Dendritic cell treated with granulocyte-macrophage colony-stimulating factor and Interleukin-4, amounts not matched to agents 40 ng/mL and 50 ng/mL, for 4 days (primary cell): ENCODE measurements at regions not wholly inside any gene's neighbourhood (a gene's known extent, or its start where the extent isn't known, plus 50 kb on each side); places are given as distances from the start of the nearest gene placed in this dataset.
"Not testable (repeated sequence)": the region's sequence is repeated elsewhere in the genome, so short reads cannot be mapped to it uniquely, and the experiment has no call there.

ENCODE experiments used
- H3K27ac Mint-ChIP-seq: one replicate; pipeline ENCODE4 v1.8.0; 2022; ENCODE audit warnings: mild to moderate bottlenecking, mixed read lengths
- H3K27me3 Mint-ChIP-seq: one replicate; pipeline ENCODE4 v1.8.0; 2022; ENCODE audit warnings: mild to moderate bottlenecking, mixed read lengths
- H3K36me3 Mint-ChIP-seq: one replicate; pipeline ENCODE4 v1.8.0; 2022; ENCODE audit warnings: low read depth, mixed read lengths
- H3K4me1 Mint-ChIP-seq: one replicate; pipeline ENCODE4 v1.8.0; 2022; ENCODE audit warnings: low read depth, mixed read lengths
- H3K4me3 Mint-ChIP-seq: one replicate; pipeline ENCODE4 v1.8.0; 2022; ENCODE audit warnings: mild to moderate bottlenecking, moderate library complexity, mixed read lengths
- H3K9me3 Mint-ChIP-seq: one replicate; pipeline ENCODE4 v1.8.0; 2022; ENCODE audit warnings: mixed read lengths
- intact Hi-C: fragments of 100-400 bp; cut with micrococcal nuclease; formaldehyde crosslinking; loops from one replicate; pipeline ENCODE4 v1.15.0; 2022

DNA sequence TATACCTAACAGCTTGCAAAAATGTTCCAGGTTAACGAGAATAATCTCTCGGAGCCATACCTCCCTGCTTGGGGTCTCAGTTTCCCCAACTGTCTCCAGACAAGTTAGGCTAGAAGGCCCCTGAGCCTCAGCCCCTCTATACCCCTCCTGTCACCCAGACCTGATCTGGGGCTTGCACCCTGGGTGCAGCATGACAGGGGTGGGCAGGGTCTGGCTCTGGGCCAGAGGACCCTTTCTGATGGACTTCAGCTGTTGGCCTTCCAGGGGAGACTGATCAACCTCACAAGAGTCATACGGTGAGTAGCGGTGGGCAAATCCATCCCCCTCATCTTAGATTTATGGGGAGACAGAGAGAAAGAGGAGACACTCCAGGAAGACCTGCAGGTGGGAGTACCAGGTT, 416.9 kb downstream of the GOLGA6L6 start:
- H3K27me3 Mint-ChIP-seq, intact Hi-C loops, H3K9me3 Mint-ChIP-seq, H3K4me1 Mint-ChIP-seq, H3K36me3 Mint-ChIP-seq, H3K27ac Mint-ChIP-seq, H3K4me3 Mint-ChIP-seq: not testable (repeated sequence)

DNA sequence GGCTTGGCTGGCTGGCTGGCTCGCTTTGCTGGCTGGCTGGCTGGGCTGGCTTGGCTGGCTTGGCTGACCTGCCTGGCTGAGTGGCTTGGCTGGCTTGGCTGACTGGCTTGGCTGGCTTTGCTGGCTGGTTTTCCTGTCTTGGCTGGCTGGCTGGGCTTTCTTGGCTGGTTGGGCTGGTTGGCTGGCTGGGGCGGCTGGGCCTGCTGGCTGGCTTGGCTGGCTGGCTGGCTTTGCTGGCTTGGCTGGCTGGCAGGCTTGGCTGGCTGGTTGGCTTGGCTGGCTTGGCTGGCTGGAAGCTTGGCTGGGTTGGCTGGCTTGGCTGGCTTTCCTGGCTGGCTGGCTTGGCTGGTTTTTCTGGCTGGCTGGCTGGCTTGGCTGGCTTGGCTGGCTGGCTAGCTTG, 435.6 kb downstream of the GOLGA6L6 start:
- no peak overlapping the region for H3K27ac Mint-ChIP-seq
- no peaks in the 10 kb centered on the region for H3K27me3 Mint-ChIP-seq
- intact Hi-C loops = no loop called here
- H3K4me3 Mint-ChIP-seq = no peak overlapping the region
- H3K9me3 Mint-ChIP-seq = no peaks in the 10 kb centered on the region
- no peaks in the 10 kb centered on the region for H3K36me3 Mint-ChIP-seq
- H3K4me1 Mint-ChIP-seq = no peaks in the 10 kb centered on the region

DNA sequence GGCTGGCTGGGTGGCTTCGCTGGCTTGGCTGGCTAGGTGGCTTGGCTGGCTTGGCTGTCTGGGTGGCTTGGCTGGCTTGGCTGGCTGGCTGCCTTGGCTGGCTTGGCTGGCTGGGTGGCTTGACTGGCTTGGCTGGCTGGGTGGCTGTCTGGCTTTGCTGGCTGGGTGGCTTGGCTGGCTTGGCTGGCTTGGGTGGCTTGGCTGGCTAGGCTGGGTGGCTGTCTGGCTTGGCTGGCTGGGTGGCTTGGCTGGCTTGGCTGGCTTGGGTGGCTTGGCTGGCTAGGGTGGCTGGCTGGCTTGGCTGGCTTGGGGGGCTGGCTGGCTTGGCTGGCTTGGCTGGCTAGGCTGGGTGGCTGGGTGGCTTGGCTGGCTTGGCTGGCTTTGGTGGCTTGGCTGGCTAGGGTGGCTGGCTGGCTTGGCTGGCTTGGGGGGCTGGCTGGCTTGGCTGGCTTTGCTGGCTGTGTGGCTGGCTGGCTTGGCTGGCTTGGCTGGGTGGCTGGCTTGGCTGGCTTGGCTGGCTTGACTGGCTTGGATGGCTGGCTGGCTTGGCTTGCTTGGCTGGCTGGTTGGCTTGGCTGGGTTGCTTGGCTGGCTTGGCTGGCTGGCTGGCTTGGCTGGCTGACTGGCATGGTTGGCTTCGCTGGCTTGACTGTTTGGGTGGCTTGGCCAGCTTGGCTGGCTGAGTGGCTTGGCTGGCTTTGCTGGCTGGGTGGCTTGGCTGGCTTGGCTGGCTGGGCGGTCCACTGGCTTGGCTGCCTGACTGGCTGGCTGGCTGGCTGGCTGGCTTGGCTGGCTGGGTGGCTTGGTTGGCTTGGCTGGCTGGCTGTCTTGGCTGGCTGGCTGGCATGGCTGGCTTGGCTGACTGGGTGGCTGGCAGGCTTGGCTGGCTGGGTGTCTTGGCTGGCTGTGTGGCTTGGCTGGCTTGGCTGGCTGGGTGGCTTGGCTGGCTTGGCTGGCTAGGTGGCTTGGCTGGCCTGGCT, 436.3 kb downstream of the GOLGA6L6 start:
- H3K27ac Mint-ChIP-seq, intact Hi-C loops, H3K4me3 Mint-ChIP-seq, H3K4me1 Mint-ChIP-seq, H3K27me3 Mint-ChIP-seq, H3K9me3 Mint-ChIP-seq, H3K36me3 Mint-ChIP-seq: not testable (repeated sequence)

DNA sequence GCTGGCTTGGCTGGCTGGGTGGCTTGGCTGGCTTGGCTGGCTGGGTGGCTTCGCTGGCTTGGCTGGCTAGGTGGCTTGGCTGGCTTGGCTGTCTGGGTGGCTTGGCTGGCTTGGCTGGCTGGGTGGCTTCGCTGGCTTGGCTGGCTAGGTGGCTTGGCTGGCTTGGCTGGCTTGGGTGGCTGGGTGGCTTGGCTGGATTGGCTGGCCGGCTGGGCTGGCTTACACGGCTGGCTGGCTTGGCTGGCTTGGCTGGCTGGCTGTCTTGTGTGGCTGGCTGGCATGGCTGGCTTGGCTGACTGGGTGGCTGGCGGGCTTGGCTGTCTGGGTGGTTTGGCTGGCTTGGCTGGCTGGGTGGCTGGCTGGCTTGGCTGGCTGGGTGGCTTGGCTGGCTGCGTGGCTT, 437.0 kb downstream of the GOLGA6L6 start:
- H3K27me3 Mint-ChIP-seq, H3K9me3 Mint-ChIP-seq, H3K36me3 Mint-ChIP-seq, H3K4me1 Mint-ChIP-seq, intact Hi-C loops, H3K4me3 Mint-ChIP-seq, H3K27ac Mint-ChIP-seq: not testable (repeated sequence)

DNA sequence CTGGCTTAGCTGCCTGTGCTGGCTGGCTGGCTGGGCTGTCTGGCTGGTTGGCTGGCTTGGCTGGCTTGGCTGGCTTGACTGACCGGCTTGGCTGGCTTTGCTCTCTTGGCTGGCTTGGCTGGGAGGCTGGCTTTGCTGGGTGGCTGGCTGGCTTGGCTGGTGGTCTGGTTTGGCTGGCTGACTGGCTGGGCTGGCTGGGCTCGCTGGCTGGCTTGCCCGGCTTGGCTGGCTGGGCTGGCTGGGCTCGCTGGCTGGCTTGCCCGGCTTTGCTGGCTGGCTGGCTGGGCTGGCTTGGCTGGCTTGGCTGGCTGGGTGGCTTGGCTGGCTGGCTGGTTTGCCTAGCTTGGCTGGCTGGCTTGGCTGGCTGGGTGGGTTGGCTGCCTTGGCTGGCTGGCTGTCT, 438.7 kb downstream of the GOLGA6L6 start:
- H3K36me3 Mint-ChIP-seq, H3K4me3 Mint-ChIP-seq, H3K9me3 Mint-ChIP-seq, intact Hi-C loops, H3K27ac Mint-ChIP-seq, H3K4me1 Mint-ChIP-seq, H3K27me3 Mint-ChIP-seq: not testable (repeated sequence)

DNA sequence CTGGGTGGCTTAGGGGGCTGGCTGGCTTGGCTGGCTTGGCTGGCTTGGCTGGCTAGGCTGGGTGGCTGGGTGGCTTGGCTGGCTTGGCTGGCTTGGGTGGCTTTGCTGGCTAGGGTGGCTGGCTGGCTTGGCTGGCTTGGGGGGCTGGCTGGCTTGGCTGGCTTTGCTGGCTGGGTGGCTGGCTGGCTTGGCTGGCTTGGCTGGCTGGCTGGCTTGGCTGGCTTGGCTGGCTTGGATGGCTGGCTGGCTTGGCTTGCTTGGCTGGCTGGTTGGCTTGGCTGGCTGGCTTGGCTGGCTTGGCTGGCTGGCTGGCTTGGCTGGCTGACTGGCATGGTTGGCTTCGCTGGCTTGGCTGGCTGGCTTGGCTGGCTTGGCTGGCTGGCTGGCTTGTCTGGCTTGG, 439.4 kb downstream of the GOLGA6L6 start:
- H3K27ac Mint-ChIP-seq, H3K4me3 Mint-ChIP-seq, intact Hi-C loops, H3K27me3 Mint-ChIP-seq, H3K4me1 Mint-ChIP-seq, H3K9me3 Mint-ChIP-seq, H3K36me3 Mint-ChIP-seq: not testable (repeated sequence)

DNA sequence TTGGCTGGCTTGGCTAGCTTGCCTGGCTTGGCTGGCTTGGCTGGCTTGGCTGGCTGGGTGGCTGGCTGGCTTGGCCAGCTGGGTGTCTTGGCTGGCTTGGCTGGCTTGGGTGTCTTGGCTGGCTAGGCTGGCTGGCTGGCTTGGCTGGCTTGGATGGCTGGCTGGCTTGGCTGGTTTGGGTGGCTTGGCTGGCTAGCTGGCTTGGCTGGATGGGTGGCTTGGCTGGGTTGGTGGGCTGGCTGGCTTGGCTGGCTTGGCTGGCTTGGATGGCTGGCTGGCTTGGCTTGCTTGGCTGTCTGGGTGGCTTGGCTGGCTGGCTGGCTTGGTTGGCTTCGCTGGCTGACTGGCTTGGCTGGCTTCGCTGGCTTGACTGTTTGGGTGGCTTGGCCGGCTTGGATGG, 440.3 kb downstream of the GOLGA6L6 start:
- H3K27me3 Mint-ChIP-seq, H3K4me3 Mint-ChIP-seq, H3K36me3 Mint-ChIP-seq, intact Hi-C loops, H3K9me3 Mint-ChIP-seq, H3K27ac Mint-ChIP-seq, H3K4me1 Mint-ChIP-seq: not testable (repeated sequence)

DNA sequence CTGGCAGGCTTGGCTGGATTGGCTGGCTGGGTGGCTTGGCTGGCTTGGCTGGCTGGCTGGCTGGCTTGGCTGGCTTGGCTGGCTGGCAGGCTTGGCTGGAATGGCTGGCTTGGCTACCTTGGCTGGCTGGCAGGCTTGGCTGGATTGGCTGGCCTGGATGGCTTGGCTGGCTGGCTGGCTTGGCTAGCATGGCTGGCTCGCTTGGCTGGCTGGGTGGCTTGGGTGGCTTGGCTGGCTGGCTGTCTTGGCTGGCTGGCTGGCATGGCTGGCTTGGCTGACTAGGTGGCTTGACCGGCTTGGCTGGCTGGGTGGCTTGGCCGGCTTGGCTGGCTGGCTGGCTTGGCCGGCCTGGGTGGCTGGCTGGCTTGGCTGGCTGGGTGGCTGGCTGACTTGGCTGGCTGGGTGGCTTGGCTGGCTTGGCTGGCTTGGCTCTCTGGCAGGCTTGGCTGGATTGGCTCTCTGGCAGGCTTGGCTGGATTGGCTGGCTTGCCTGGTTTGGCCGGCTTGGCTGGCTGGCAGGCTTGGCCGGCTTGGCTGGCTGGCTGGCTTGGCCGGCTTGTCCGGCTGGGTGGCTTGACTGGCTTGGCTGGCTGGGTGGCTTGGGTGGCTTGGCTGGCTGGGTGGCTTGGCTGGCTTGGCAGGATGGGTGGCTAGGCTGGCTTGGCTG, 440.9 kb downstream of the GOLGA6L6 start:
- H3K9me3 Mint-ChIP-seq, H3K36me3 Mint-ChIP-seq, H3K4me3 Mint-ChIP-seq, H3K27ac Mint-ChIP-seq, H3K27me3 Mint-ChIP-seq, H3K4me1 Mint-ChIP-seq, intact Hi-C loops: not testable (repeated sequence)

DNA sequence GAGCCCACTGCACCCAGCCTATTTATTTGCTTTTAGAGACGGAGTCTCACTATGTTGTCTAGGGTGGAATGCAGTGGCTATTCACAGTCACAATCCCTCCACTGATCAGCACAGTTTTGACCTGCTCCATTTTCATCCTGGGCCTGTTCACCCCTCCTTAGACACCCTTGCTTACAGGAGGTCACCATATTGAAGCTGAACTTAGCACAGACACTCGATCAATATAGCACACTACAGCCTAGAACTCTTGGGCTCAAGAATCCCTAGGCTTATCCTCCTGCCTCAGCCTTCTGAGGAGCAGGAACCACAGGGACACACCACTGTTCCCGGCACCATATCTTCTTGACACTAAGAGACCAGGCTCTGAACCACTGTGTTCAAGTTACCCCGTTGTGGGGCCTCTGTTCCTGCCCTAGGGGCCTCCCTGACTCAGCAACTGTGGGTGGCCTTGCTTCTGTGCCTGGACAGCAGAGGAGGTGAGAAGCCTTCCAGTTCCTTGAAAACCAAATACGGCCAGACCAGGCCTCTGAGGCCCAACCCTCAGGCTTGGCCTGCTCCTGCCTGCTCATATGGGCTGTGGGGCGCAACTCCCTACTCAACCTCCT, 445.8 kb downstream of the GOLGA6L6 start:
- H3K36me3 Mint-ChIP-seq, H3K4me1 Mint-ChIP-seq, H3K27ac Mint-ChIP-seq, H3K4me3 Mint-ChIP-seq, H3K27me3 Mint-ChIP-seq, intact Hi-C loops, H3K9me3 Mint-ChIP-seq: not testable (repeated sequence)

DNA sequence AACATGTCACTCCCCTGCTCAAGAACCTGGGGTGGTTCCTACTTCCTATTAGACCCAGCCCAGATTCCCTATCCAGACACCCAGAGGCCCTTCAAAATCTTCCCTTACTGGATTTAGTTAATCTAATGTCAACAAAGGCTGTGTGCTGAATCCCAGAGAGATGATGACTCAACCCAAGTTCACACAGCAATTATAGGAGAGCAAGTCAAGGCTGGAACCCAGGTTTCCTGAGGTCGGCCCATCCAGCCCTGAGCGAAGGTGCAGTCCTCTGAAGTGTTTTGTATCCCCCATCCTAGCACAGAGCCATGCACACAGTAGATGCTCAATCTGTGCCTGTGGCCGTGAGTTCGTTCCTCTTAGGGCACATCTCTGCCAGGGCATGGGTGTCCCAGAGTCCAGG, 452.1 kb downstream of the GOLGA6L6 start:
- H3K36me3 Mint-ChIP-seq, H3K9me3 Mint-ChIP-seq, H3K4me3 Mint-ChIP-seq, H3K4me1 Mint-ChIP-seq, H3K27me3 Mint-ChIP-seq, H3K27ac Mint-ChIP-seq, intact Hi-C loops: not testable (repeated sequence)

DNA sequence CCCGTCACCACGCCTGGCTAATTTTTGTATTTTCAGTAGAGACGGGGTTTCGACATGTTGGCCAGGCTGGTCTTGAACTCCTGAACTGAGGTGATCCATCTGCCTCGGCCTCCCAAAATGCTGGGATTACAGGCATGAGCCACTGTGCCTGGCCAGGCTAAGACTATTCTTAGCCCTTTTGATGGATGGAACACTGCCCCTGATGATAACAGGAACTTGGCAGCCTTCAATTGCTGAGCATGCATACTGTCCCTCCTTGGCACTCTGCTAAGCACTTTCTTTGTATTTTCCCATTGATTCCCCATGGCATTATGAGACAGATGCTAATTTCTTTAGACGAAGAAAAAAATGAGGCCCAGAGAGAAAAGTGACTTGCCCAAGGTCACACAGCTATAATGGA, 457.6 kb downstream of the GOLGA6L6 start:
- H3K4me1 Mint-ChIP-seq, H3K4me3 Mint-ChIP-seq, intact Hi-C loops, H3K9me3 Mint-ChIP-seq, H3K27ac Mint-ChIP-seq, H3K36me3 Mint-ChIP-seq, H3K27me3 Mint-ChIP-seq: not testable (repeated sequence)

DNA sequence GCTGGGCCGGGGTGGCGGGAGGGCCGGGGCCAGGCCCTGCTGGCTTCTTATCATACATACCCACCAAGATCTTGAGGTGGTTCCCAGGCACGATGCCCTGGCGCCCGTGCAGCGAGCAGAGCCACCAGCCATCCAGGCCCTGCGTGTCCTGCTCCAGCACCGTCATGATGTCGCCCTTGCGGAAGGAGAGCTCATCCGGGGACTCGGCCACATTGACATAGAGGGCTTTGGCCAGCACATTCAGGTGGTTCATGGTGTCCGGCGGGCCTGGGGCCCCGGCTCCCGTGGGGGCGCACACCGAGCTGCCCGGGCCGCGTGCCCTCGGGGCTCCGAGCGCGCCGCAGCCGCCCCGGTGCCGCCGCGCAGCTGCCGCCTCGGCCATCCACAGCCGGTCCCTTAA, 467.5 kb downstream of the GOLGA6L6 start:
- not testable (repeated sequence) for H3K4me1 Mint-ChIP-seq

DNA sequence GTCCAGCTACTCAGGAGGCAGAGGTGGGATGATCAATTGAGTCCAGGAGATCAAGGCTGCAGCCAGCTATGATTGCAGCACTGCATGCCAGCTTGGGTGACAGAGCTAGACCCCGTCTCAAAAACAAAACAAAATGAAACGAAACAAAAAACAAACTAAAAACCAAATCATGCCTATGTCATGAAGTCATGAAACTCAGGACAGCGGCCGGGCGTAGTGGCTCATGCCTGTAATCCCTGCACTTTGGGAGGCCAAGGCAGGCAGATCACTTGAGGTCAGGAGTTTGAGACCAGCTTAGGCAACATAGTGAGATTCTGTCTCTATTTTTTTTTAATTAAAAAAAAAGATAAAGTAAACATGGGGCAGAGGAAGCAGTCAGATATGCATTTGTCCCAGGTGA, 472.6 kb downstream of the GOLGA6L6 start:
- intact Hi-C loops, H3K4me1 Mint-ChIP-seq, H3K36me3 Mint-ChIP-seq, H3K9me3 Mint-ChIP-seq, H3K27me3 Mint-ChIP-seq, H3K4me3 Mint-ChIP-seq, H3K27ac Mint-ChIP-seq: not testable (repeated sequence)

More for the DNA sequence above, 467.5 kb downstream of the GOLGA6L6 start:
- intact Hi-C loops, H3K9me3 Mint-ChIP-seq, H3K4me3 Mint-ChIP-seq, H3K27ac Mint-ChIP-seq, H3K36me3 Mint-ChIP-seq, H3K27me3 Mint-ChIP-seq: not testable (repeated sequence)

DNA sequence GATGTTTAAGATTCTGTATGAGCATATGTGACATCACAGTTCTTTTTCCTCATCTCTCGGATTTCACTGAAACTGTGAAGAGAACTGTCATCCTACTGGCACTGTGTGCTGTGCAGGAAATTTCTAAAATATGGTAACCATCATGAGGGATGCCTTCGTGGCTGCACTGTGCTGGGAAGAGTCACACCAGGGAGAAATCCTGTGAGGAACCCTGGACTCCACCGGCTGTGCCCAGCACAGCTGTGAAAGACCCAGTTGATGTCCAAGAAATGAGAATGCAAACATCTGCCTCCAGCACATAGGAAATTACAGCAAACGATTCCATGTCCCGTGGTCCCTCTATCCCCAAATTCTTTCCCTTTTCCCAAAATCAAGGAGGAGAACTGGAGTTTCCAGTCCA, 475.4 kb downstream of the GOLGA6L6 start:
- H3K4me1 Mint-ChIP-seq, H3K27me3 Mint-ChIP-seq, H3K4me3 Mint-ChIP-seq, H3K27ac Mint-ChIP-seq, H3K36me3 Mint-ChIP-seq, intact Hi-C loops, H3K9me3 Mint-ChIP-seq: not testable (repeated sequence)
